NCI-H1694 treated with DMSO at 0.1 percent for 48 hours (cell line): ENCODE measurements at regions not wholly inside any gene's neighbourhood (a gene's known extent, or its start where the extent isn't known, plus 50 kb on each side); places are given as distances from the start of the nearest gene placed in this dataset.
"Not testable (repeated sequence)": the region's sequence is repeated elsewhere in the genome, so short reads cannot be mapped to it uniquely, and the experiment has no call there.

ENCODE experiments used
- DNase-seq: peaks from one replicate; lab custom pipeline; 2025; lab: John Stamatoyannopoulos, UW

- DNase-seq = no peak
Observed at GRCh38 chr6:48733581-48733980, 622.6 kb upstream of the PTCHD4 start.

GRCh38 chr6:48714699-48715098 lies 603.7 kb upstream of the PTCHD4 start:
- DNase-seq = no peak

- no peak for DNase-seq
Observed at GRCh38 chr6:48714250-48714649, 603.3 kb upstream of the PTCHD4 start.

DNA sequence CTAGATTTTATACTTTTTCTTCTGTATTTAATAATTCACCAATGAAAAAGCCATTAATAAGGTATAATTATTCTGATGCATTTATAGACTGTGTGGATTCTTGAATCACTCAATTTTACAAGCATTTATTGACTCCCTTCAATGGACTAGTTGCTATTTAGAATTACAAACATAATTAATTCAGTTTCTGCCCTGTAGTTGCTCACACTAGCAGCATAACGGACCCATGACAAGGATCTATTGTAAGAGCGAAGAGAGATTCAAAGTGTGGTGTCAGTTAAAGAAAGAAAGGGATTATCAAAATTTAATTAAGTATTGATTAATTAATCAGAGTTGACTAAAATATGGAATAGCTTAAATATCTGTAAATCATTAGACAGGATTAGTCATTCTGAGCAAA lies 602.6 kb upstream of the PTCHD4 start:
- DNase-seq = no peak

DNA sequence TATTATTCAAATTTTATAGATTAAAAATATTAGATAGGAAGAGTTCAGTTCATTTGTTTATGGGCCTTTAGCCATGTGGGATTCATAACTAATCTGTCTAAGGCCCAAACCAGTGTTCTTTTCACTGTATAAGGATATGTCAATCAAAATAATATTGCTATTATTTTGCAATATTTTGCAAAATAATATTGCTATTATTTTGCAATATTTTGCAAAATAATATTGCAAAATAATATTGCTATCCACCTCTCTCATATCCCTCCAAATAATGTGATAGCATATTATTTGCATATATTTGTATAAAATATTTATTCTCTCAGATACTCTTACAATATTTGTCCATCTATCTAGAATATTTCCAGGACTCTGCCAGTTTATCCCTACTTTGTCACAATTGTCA lies 595.3 kb upstream of the PTCHD4 start:
- DNase-seq = no peak

GRCh38 chr6:48701572-48701971 lies 590.6 kb upstream of the PTCHD4 start:
- no peak for DNase-seq

DNA sequence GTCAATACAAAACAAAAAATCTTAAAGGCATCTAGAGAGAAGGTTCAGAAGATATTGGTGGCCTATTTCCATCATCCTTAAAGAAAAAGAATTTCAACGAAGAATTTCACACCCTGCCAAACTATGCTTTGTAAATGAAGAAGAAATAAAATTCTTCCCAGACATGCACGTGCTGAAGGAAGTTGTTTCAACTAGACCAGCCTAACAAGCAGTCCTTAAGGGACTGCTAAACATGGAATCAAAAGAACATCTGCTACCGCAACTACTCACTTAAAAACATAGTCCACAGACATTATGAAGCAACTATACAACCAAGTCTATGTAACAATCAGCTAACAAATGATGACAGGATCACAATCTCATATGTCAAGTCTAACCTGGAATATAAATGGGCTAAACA lies 584.9 kb upstream of the PTCHD4 start:
- no peak for DNase-seq

DNA sequence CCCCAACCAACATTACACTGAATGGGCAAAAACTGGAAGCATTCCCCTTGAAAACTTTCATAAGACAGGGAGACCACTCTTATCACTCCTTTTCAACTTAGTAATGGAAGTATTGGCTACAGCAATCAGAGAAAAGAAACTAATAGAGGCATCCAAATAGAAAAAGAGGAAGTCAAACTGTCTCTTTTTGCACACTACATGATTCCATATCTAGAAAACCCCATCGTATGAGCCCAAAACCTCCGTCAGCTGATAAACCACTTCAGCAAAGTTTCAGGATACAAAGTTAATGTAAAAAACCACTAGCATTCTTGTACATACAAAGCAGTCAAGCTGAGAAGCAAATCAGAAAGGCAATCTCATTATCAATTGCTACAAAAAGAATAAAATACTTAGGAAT lies 580.4 kb upstream of the PTCHD4 start:
- no peak for DNase-seq

GRCh38 chr6:48689498-48689897 lies 578.5 kb upstream of the PTCHD4 start:
- DNase-seq = no peak

DNA sequence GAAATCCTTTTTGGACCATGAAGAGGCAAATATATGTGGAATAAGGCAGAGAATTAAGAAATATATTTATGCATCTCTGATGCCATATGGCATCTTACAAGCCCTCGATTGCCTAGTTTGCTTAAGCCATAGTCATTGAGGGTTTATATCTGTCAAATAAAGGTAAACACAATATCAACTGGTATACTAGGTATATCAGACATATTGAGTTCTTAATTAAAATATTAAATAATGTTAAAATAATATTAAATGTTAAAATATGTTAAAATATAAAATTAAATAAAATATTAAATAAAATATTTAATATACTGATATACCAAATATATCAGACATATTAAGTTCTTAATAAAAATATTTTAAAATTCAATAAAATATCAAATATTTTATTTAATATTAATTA lies 567.4 kb upstream of the PTCHD4 start:
- no peak for DNase-seq

- no peak for DNase-seq
Observed at GRCh38 chr6:48671505-48671904, 560.5 kb upstream of the PTCHD4 start.

- no peak for DNase-seq
Observed at GRCh38 chr6:48670546-48670945, 559.5 kb upstream of the PTCHD4 start.

DNA sequence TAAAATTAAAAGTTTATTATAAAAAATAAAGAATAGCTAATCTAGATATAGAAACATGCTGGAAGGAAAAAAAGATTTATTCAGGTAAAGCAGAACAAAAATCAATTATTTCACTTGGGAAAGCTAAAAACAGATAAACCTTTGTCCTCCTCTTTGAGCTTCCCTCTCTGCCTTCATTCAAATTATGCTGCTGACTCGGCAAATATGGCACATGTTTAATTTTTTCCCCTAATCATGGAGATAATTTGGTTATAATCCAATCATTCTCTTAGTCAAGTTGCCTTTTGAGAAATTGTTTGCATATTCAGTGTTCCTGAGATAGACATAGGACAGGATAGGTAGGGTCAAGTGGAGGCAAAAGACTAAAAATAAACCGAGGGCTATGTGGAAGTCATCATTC lies 556.8 kb upstream of the PTCHD4 start:
- DNase-seq = no peak

DNA sequence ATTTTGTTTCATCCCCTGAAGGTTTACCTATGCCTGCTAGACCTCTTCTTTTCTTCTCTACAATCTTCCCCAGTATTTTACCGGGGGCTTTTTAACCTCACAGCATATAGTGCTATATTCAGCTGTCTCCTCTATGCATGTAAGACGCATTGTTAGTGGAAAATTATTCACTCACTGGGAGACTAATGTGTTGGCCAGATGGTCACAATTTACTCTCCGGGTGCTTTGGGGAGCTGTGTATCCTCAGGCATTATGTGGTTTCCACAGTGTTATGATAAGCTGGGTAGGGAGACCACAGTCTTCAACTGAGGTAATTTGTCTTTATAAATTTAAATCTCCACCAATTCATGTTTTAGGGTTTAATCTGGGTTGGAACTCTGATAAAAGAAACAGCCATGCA lies 553.8 kb upstream of the PTCHD4 start:
- no peak for DNase-seq

GRCh38 chr6:48658915-48659314 lies 547.9 kb upstream of the PTCHD4 start:
- DNase-seq = no peak

GRCh38 chr6:48641544-48641943 lies 530.5 kb upstream of the PTCHD4 start:
- DNase-seq = no peak

DNA sequence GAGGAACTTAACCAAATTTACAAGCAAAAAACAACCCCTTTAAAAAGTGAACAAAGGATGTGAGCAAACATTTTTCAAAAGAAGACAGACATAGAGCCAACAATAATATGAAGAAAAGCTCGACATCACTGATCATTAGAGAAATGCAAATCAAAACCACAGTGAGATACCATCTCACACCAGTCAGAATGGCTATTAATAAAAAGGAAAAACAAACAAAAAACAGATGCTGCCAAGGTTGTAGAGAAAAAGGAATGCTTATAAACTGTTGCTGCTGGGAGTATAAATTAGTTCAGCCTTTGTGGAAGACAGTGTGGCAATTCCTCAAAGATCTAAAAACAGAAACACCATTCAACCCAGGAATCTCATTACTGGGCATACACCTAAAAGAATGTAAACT lies 527.8 kb upstream of the PTCHD4 start:
- not testable (repeated sequence) for DNase-seq

DNA sequence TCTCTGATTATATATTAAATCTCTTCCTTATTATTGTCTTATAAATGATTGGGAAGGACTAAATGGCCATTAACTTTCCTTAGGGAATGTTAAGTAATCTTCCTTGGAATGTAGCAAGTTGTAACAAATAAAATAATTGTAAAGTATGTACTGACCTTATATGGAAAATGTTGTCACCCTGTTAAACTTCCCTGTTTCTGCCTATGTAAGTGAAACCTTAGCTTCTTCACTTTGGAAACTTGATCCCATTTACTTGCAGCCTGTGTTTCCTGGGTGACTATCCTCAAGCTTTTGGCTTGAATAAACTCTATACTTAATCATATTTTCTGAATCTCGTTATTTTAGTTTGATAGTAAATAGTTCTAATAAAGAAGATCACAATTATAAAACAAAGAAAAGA lies 519.5 kb upstream of the PTCHD4 start:
- DNase-seq = no peak

DNA sequence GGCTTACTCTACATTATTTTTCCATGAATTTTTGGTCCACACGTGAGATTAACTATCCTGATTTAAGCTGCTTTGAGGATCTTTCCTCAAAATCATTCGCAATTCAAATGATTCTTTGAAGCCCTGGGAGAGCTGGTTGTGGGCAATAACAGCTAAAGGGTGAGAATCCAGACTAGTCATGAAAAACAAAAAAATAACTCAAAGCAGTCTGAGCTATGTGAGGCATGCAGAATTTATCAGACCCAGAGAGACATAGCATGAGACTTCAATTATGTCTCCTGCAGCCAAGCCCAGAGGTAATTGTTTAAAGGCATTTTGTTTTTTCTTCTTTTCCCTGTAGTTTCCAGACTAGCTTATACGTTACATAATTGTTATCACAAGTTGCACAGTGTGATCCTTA lies 517.3 kb upstream of the PTCHD4 start:
- no peak for DNase-seq

DNA sequence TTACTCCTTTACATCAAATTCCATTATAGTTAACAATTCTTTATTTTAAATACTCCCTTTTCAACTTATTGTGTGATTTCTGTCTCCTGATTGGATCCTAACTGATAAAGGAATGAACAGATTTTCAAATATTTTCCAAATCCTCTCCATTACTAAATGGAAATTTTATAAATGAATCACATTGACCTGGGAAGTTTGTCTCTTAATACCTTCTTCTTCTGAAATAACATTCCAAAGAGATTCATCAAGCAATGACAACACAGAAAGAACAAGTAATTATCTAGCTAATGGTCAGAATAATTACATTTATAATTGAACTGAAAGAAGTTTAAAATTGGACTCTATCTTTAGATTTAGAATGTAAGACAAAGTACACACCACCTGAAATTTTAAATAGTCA lies 515.4 kb upstream of the PTCHD4 start:
- DNase-seq = no peak

DNA sequence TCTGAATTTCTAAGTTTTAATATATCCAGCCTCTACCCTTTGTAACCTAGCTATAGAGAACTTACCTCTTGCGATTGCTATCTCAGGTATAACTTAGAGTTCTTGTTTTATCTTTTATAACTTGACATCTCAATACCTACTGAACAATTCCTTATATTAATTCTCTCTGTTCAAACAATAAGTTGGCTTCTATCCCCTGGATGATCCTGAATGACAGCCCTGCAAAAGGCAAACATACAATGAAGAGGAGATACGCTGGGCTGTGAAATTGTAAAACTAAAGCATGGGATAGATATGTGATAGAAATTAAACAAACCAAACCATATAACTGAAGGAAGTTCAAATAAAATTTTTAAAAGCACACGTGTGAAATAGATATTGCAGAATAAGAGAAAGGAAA lies 513.6 kb upstream of the PTCHD4 start:
- DNase-seq = no peak

GRCh38 chr6:48619771-48620170 lies 508.8 kb upstream of the PTCHD4 start:
- no peak for DNase-seq

DNA sequence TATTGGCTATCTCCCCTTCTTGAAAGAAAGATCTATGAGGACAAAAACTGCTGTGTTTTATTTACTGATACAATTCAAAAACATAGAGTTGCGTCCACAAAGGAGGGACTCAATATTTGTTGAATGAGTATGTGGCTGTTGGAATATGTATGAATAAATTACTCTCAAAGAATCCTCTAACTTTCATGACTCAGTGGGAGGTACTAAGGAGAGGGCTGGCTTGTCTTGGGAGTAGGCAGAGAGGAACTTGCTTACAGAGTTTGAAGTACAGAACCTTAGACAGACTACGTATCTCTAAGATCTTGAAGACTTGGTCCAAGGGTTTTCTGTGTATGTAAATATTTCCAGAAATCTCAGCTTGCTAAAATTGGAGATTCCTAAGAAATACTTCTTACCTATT lies 504.0 kb upstream of the PTCHD4 start:
- DNase-seq = no peak

DNA sequence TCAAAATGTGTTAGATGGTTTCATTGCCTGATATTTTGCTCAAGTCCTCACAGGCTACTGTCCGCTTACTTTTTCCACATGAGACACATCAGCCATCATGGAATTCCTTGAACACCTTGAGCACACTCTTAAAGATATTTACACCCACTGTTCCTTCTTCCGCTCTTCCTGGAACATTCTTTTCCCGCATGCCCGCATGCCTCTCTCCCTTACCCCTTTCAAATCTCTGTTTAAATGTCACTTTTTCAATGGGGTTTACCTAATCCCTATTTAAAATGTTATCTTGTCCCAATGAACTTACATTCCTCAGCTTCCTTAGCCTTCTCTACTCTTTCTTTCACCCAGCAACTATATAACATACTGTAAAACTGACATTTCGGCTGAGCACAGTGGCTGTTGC lies 503.3 kb upstream of the PTCHD4 start:
- no peak for DNase-seq

GRCh38 chr6:48613231-48613949 lies 502.4 kb upstream of the PTCHD4 start:
- no peak for DNase-seq
